Naive thymus-derived CD4-positive, alpha-beta T cell (primary cell): ENCODE measurements at regions not wholly inside any gene's neighbourhood (a gene's known extent, or its start where the extent isn't known, plus 50 kb on each side); places are given as distances from the start of the nearest gene placed in this dataset.

Experiments used
- ATAC-seq: fragments of 150-1000 bp; cut with Tn5 transposase; 2 replicates; pipeline ENCODE4 v1.10.0; 2021; ENCODE audit warnings: mild to moderate bottlenecking, moderate library complexity
- CTCF ChIA-PET: fragments of 350-600 bp; sonication (Branson Sonifier 250); formaldehyde crosslinking; loops from one replicate; lab custom pipeline; 2021; ENCODE audit warnings: antibody characterized with exemption; lab: Charles Lee
- POLR2A ChIA-PET: fragments of 350-600 bp; sonication (Branson Sonifier 250); formaldehyde crosslinking; loops from one replicate; lab custom pipeline; 2021; ENCODE audit warnings: antibody characterized with exemption, inconsistent platforms; lab: Charles Lee
- DNase-seq, 9 donors: peaks; one replicate each; pipeline versions ENCODE4 v3.0.0 to v3.0.0-alpha.2; 2020 to 2022; ENCODE audit warnings: mixed read lengths in 1 of 9
- H3K27ac ChIP-seq: one replicate; pipeline ENCODE4 v1.7.0; 2013; ENCODE audit warnings: mild to moderate bottlenecking, low read depth, low read length, moderate library complexity
- H3K27me3 ChIP-seq, 2 donors: one replicate each; pipeline ENCODE4 v1.7.0; 2013; ENCODE audit warnings: low read length in 2 of 2, mild to moderate bottlenecking in 2 of 2, moderate library complexity in 2 of 2; ENCODE audit not compliant: control insufficient read depth in 2 of 2, insufficient read depth in 2 of 2
- H3K36me3 ChIP-seq, 3 experiments: 1 replicate in 2 of 3; 2 replicates in 1 of 3; pipeline ENCODE4 v1.7.0; 2013; ENCODE audit warnings: low read length in 3 of 3, mild to moderate bottlenecking in 3 of 3, moderate library complexity in 1 of 3; ENCODE audit not compliant: insufficient read depth in 3 of 3, control insufficient read depth in 2 of 3
- H3K4me1 ChIP-seq, 2 donors: one replicate each; pipeline ENCODE4 v1.7.0; 2013; ENCODE audit warnings: low read length in 2 of 2, mild to moderate bottlenecking in 2 of 2, moderate library complexity in 1 of 2; ENCODE audit not compliant: control insufficient read depth in 2 of 2, insufficient read depth in 2 of 2
- H3K4me3 ChIP-seq: 2 replicates; pipeline ENCODE4 v1.7.0; 2013; ENCODE audit warnings: mild to moderate bottlenecking, low read length
- H3K9me3 ChIP-seq, 3 experiments: 1 replicate in 2 of 3; 2 replicates in 1 of 3; pipeline ENCODE4 v1.7.0; 2013; ENCODE audit warnings: low read length in 3 of 3; ENCODE audit not compliant: control insufficient read depth in 2 of 3
- H3K27ac Mint-ChIP-seq, 9 donors: one replicate each; pipeline ENCODE4 v1.8.0; 2020 to 2022; ENCODE audit warnings: mixed read lengths in 9 of 9, mild to moderate bottlenecking in 8 of 9, moderate library complexity in 5 of 9, inconsistent platforms in 2 of 9
- H3K27me3 Mint-ChIP-seq, 5 donors: one replicate each; pipeline ENCODE4 v1.8.0; 2021 to 2022; ENCODE audit warnings: mixed read lengths in 5 of 5, mild to moderate bottlenecking in 1 of 5
- H3K36me3 Mint-ChIP-seq, 5 donors: one replicate each; pipeline ENCODE4 v1.8.0; 2020 to 2022; ENCODE audit warnings: mixed read lengths in 5 of 5, mild to moderate bottlenecking in 3 of 5, inconsistent platforms in 1 of 5
- H3K4me1 Mint-ChIP-seq, 7 donors: one replicate each; pipeline ENCODE4 v1.8.0; 2020 to 2022; ENCODE audit warnings: mixed read lengths in 7 of 7, mild to moderate bottlenecking in 3 of 7, inconsistent platforms in 1 of 7
- H3K4me3 Mint-ChIP-seq, 10 donors: one replicate each; pipeline ENCODE4 v1.8.0; 2020 to 2022; ENCODE audit warnings: mild to moderate bottlenecking in 10 of 10, mixed read lengths in 10 of 10, moderate library complexity in 6 of 10, inconsistent platforms in 2 of 10
- H3K9me3 Mint-ChIP-seq, 11 donors: one replicate each; pipeline ENCODE4 v1.8.0; 2020 to 2022; ENCODE audit warnings: mixed read lengths in 11 of 11, mild to moderate bottlenecking in 4 of 11, inconsistent platforms in 1 of 11, moderate library complexity in 1 of 11
- intact Hi-C, 2 donors: fragments of 100-400 bp; cut with micrococcal nuclease; formaldehyde crosslinking; loops; one replicate each; pipeline ENCODE4 v1.15.1; 2023

DNA sequence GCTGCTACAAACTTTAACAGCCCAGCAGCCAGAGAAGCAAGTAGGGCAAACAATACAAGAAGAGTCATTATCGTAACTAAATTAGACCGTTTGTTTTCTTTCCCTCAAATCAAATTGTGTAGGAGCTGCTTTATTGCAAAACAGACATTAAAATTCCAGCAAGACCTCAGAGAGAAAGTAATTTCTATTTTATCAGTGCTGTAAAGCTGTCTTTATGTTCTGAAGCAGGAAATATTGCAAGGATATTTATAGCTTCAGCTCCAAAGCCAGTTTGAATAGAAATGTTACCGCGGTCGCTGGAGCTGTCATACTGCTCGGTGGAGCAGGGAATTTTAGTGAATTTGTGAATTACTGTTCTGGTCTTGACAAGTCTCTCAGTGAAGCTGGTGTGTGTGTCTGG is 503.8 kb upstream of the PLXNA2 start:
- ChIA-PET CTCF (no interaction called here), POLR2A (no interaction called here)
- Mint-ChIP-seq H3K36me3 (no peaks in the 10 kb centered on the region), H3K27ac (no peak overlapping the region), H3K4me3 (no peak overlapping the region), H3K9me3 (peaks cover 0 to 14% (median 1%) of the 10 kb centered on the region in 11 donors), H3K27me3 (peaks cover 0 to 4% (median 1%) of the 10 kb centered on the region in 5 donors), H3K4me1 (no peaks in the 10 kb centered on the region)
- ATAC-seq: no peak
- Histone ChIP-seq H3K27ac (no peak overlapping the region), H3K27me3 (peaks cover 0 to 4% of the 10 kb centered on the region in 2 donors), H3K9me3 (no peaks in the 10 kb centered on the region), H3K4me1 (no peaks in the 10 kb centered on the region), H3K4me3 (no peak overlapping the region), H3K36me3 (no peaks in the 10 kb centered on the region)
- intact Hi-C loops: no loop called here
- no peak for DNase-seq

DNA sequence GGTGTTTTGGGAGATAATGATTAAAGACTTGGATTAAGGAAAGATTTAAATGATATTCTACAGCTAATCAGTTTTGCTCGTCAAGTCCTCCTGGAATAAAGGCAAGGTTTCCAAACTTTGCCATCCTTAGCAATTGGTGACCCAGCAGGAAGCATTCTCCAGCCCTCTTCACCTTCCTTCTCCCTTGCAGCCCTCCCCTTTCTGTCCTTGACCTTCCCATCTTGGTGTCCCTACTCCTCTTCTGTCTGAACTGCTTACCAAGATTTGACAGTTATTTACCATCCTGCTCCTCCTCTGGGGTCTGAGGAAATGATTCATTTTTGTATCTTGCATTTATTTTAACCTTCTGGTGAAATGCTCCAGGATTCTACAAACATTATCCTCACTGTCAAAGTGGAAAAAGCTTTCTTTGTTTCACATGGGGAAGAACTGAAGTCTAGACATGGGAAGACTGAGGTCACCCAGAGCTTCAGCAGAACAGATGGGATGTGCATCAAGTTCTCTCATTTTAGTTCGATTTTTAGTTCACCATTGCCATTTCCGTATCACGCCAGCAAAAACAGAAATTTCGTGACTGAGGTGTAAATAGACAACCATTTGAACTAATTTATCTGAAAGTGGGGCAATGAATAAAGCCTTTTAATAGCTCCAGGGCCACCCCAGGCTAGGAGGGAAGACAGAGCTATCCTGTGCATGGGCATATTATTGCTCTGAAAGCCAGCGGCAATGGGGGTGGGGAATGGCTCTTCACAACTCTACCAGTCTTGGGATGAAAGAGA is 504.4 kb upstream of the PLXNA2 start:
- Histone ChIP-seq H3K4me3 (no peak overlapping the region), H3K27me3 (peaks cover 0 to 4% of the 10 kb centered on the region in 2 donors), H3K9me3 (no peaks in the 10 kb centered on the region), H3K4me1 (no peaks in the 10 kb centered on the region), H3K27ac (no peak overlapping the region), H3K36me3 (no peaks in the 10 kb centered on the region)
- H3K4me1 Mint-ChIP-seq: no peaks in the 10 kb centered on the region
- peaks cover 0 to 14% (median 2%) of the 10 kb centered on the region in 11 donors for H3K9me3 Mint-ChIP-seq
- no peak overlapping the region for H3K27ac Mint-ChIP-seq
- ATAC-seq: no peak
- H3K27me3 Mint-ChIP-seq: peaks cover 0 to 6% (median 3%) of the 10 kb centered on the region in 5 donors
- intact Hi-C loops: no loop called here
- CTCF ChIA-PET: no interaction called here
- H3K4me3 Mint-ChIP-seq: no peak overlapping the region
- POLR2A ChIA-PET: no interaction called here
- H3K36me3 Mint-ChIP-seq: no peaks in the 10 kb centered on the region
- DNase-seq: no peak

DNA sequence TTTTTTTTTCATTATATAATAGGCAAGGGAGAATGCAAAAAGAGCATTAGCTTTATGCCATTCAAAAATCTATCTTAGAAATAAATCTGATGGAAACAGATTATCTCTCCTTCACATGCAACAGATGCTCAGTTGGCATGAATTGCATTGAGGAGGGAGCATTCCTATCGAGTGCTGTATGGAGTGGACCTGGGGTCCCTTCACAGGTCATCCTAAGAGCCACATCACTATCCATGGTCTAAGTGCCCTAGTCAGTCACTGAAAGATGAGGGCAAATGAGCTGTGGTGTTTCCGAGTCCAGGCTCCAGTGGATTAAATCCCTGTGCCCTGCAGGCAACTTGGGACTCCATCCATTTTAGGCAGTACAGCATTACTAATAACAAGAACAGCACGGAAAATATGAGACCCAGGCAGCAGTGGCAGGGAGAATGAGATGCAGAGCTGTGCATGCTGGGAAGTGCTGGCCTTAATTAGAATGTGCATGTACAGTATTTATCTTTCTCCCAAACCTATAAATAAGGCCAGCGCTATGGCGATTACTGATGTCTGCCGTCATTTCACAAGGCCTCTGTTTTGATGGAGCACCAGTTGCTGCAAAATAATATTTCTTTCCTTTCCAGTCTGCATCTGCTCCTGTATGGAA is 512.3 kb upstream of the PLXNA2 start:
- no peak for ATAC-seq
- ChIA-PET CTCF (no interaction called here), POLR2A (no interaction called here)
- no peak overlapping the region for H3K27ac Mint-ChIP-seq
- intact Hi-C loops: no loop called here
- Histone ChIP-seq H3K4me1 (no peaks in the 10 kb centered on the region), H3K9me3 (no peaks in the 10 kb centered on the region), H3K36me3 (no peaks in the 10 kb centered on the region), H3K4me3 (no peak overlapping the region), H3K27ac (no peak overlapping the region), H3K27me3 (no peaks in the 10 kb centered on the region)
- H3K36me3 Mint-ChIP-seq: no peaks in the 10 kb centered on the region
- no peaks in the 10 kb centered on the region for H3K4me1 Mint-ChIP-seq
- DNase-seq: no peak
- no peak overlapping the region for H3K4me3 Mint-ChIP-seq
- peaks cover 0 to 21% (median 0%) of the 10 kb centered on the region in 5 donors for H3K27me3 Mint-ChIP-seq
- H3K9me3 Mint-ChIP-seq: peaks cover 0 to 13% (median 0%) of the 10 kb centered on the region in 11 donors

DNA sequence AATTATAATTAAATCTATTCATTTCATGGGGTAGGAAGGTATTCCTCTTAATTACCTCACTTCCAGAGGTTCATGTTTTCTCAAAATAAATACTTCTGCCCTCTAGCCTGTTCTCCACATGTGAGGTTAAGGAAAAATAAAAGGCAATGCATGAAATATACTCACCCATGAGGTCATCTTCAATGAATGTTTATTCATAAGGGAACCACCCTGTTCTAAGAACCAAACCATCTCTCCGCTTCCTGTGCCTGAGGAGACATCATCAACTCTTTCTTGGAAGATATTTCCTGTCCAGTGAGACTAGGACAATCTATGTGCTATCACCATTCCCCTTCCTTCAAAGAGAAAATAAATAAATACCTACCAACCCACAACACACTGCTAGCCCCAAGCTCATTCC is 513.7 kb upstream of the PLXNA2 start:
- POLR2A ChIA-PET: no interaction called here
- CTCF ChIA-PET: no interaction called here
- H3K9me3 Mint-ChIP-seq: peaks cover 0 to 13% (median 0%) of the 10 kb centered on the region in 11 donors

DNA sequence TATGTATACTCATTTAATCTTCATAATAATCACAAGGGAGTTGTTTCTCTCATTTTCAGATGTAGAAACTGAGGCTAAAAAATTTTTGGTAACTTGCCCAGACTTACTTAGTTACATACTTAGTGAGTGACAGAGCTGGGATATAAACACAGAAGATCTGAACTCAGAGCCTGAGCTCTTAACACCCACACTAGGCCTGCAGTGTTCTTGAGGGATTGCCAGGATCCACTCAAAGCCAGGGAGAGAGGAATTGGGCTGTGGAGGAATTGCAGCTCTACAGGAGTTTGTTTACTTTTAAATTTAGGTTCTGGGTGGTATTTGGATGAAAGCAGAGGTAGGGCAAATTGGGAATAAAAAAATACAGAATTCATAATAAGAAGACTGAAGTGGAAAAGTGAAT is 515.1 kb upstream of the PLXNA2 start:
- intact Hi-C loops: no loop called here
- DNase-seq (no peak), ATAC-seq (no peak)
- Mint-ChIP-seq H3K9me3 (peaks cover 0 to 4% (median 0%) of the 10 kb centered on the region in 11 donors), H3K27ac (no peak overlapping the region), H3K27me3 (peaks cover 0 to 20% (median 0%) of the 10 kb centered on the region in 5 donors), H3K4me3 (no peak overlapping the region), H3K36me3 (no peaks in the 10 kb centered on the region), H3K4me1 (no peaks in the 10 kb centered on the region)
- Histone ChIP-seq H3K9me3 (no peaks in the 10 kb centered on the region), H3K4me3 (no peak overlapping the region), H3K27me3 (no peaks in the 10 kb centered on the region), H3K4me1 (no peaks in the 10 kb centered on the region), H3K27ac (no peak overlapping the region), H3K36me3 (no peaks in the 10 kb centered on the region)
- ChIA-PET CTCF (no interaction called here), POLR2A (no interaction called here)

More for the DNA sequence above, 513.7 kb upstream of the PLXNA2 start:
- no peak overlapping the region for H3K27ac Mint-ChIP-seq
- intact Hi-C loops: no loop called here
- no peak overlapping the region for H3K4me3 ChIP-seq
- no peaks in the 10 kb centered on the region for H3K4me1 Mint-ChIP-seq
- peaks cover 0 to 21% (median 0%) of the 10 kb centered on the region in 5 donors for H3K27me3 Mint-ChIP-seq
- no peaks in the 10 kb centered on the region for H3K4me1 ChIP-seq
- H3K36me3 ChIP-seq: no peaks in the 10 kb centered on the region
- DNase-seq (no peak), ATAC-seq (no peak)
- no peaks in the 10 kb centered on the region for H3K27me3 ChIP-seq
- no peak overlapping the region for H3K27ac ChIP-seq
- H3K4me3 Mint-ChIP-seq: no peak overlapping the region
- H3K36me3 Mint-ChIP-seq: no peaks in the 10 kb centered on the region
- H3K9me3 ChIP-seq: no peaks in the 10 kb centered on the region

DNA sequence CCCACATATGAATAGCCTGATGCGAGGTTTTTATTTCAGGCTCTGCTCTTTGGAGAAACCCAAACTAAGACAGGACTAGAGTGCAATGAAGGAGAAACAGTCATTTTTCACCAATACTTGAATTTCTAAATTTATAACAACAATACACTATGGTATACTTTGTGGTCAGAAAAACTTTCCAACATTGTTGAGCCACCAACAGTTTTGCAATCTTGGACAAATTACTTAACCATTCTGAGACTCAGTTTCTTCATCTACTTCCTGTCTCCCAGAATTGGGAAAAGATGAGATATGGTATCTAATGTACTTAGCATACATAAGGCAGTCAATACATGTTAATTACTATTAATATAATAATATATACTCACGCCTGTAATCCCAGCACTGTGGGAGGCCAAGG is 519.8 kb upstream of the PLXNA2 start:
- Histone ChIP-seq H3K4me3 (no peak overlapping the region), H3K4me1 (no peaks in the 10 kb centered on the region), H3K27me3 (no peaks in the 10 kb centered on the region), H3K9me3 (no peaks in the 10 kb centered on the region), H3K27ac (no peak overlapping the region), H3K36me3 (no peaks in the 10 kb centered on the region)
- ATAC-seq: no peak
- H3K27me3 Mint-ChIP-seq: peaks cover 0 to 16% (median 0%) of the 10 kb centered on the region in 5 donors
- no peak overlapping the region for H3K27ac Mint-ChIP-seq
- H3K4me3 Mint-ChIP-seq: no peak overlapping the region
- POLR2A ChIA-PET: no interaction called here
- no peaks in the 10 kb centered on the region for H3K36me3 Mint-ChIP-seq
- CTCF ChIA-PET: no interaction called here
- H3K4me1 Mint-ChIP-seq: no peaks in the 10 kb centered on the region
- DNase-seq: no peak
- peaks cover 0 to 4% (median 0%) of the 10 kb centered on the region in 11 donors for H3K9me3 Mint-ChIP-seq
- intact Hi-C loops: no loop called here

DNA sequence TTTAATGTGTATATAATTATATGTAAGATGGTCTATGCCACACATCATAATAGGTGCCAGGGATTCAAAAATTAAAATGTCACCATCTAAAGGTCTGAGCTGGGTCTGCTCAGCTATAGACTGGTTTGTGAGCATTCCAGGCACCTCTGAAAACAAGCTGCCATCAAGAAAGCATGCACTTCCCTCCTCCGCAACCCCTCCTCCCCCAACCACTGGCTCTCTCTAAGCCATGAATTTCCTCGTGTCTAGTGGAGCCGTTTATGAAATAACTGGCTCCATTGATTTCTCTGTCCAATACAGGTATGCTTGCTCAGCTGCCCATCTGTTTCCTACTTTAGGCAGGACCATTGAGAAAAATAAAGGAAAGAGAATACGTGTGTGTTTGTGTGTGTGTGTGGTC is 522.6 kb upstream of the PLXNA2 start:
- Mint-ChIP-seq H3K27ac (no peak overlapping the region), H3K9me3 (peaks cover 0 to 1% (median 0%) of the 10 kb centered on the region in 11 donors), H3K27me3 (peaks cover 0 to 5% (median 0%) of the 10 kb centered on the region in 5 donors), H3K4me3 (no peak overlapping the region), H3K36me3 (no peaks in the 10 kb centered on the region), H3K4me1 (no peaks in the 10 kb centered on the region)
- Histone ChIP-seq H3K9me3 (no peaks in the 10 kb centered on the region), H3K27ac (no peak overlapping the region), H3K4me1 (no peaks in the 10 kb centered on the region), H3K4me3 (no peak overlapping the region), H3K36me3 (no peaks in the 10 kb centered on the region), H3K27me3 (no peaks in the 10 kb centered on the region)
- ChIA-PET POLR2A (no interaction called here), CTCF (no interaction called here)
- intact Hi-C loops: no loop called here
- DNase-seq (no peak), ATAC-seq (no peak)
